GM18909 (cell line): ENCODE measurements at regions not wholly inside any gene's neighbourhood (a gene's known extent, or its start where the extent isn't known, plus 50 kb on each side); places are given as distances from the start of the nearest gene placed in this dataset.
"Not testable (repeated sequence)": the region's sequence is repeated elsewhere in the genome, so short reads cannot be mapped to it uniquely, and the experiment has no call there.

Source experiments
- ATAC-seq: cut with Tn5 transposase; IDR thresholded peaks from one replicate; pipeline ENCODE4 v1.9.1; 2021; ENCODE audit warnings: mild to moderate bottlenecking; ENCODE audit not compliant: unreplicated experiment, poor library complexity

GRCh38 chr11:67780056-67780455 is 105.6 kb upstream of the ALDH3B2 start:
- ATAC-seq: no peak

- not testable (repeated sequence) for ATAC-seq
Observed at GRCh38 chr11:67779189-67779875, 104.9 kb upstream of the ALDH3B2 start.

GRCh38 chr11:67776852-67777520 is 102.6 kb upstream of the ALDH3B2 start:
- ATAC-seq: no peak

- ATAC-seq: not testable (repeated sequence)
Observed at GRCh38 chr11:67774175-67774574, 99.8 kb upstream of the ALDH3B2 start.

GRCh38 chr11:67768001-67768730 is 93.7 kb upstream of the ALDH3B2 start:
- not testable (repeated sequence) for ATAC-seq

GRCh38 chr11:67761211-67761610 is 86.8 kb upstream of the ALDH3B2 start:
- ATAC-seq: not testable (repeated sequence)

GRCh38 chr11:67759321-67759720 is 84.9 kb upstream of the ALDH3B2 start:
- not testable (repeated sequence) for ATAC-seq

- not testable (repeated sequence) for ATAC-seq
Observed at GRCh38 chr11:67758467-67758866, 84.0 kb upstream of the ALDH3B2 start.

- ATAC-seq: not testable (repeated sequence)
Observed at GRCh38 chr11:67758009-67758408, 83.6 kb upstream of the ALDH3B2 start.

- ATAC-seq: not testable (repeated sequence)
Observed at GRCh38 chr11:67753820-67754219, 79.4 kb upstream of the ALDH3B2 start.

GRCh38 chr11:67745181-67745726 is 70.8 kb upstream of the ALDH3B2 start:
- ATAC-seq: no peak

GRCh38 chr11:67744231-67744630 is 69.8 kb upstream of the ALDH3B2 start:
- ATAC-seq: not testable (repeated sequence)

GRCh38 chr11:67738231-67738630 is 63.8 kb upstream of the ALDH3B2 start:
- not testable (repeated sequence) for ATAC-seq

GRCh38 chr11:67737562-67738080 is 63.2 kb upstream of the ALDH3B2 start:
- not testable (repeated sequence) for ATAC-seq

GRCh38 chr11:67732045-67732787 is 57.8 kb upstream of the ALDH3B2 start:
- ATAC-seq: no peak

- ATAC-seq: no peak
Observed at GRCh38 chr11:67731583-67731982, 57.2 kb upstream of the ALDH3B2 start.

- not testable (repeated sequence) for ATAC-seq
Observed at GRCh38 chr11:67728163-67728571, 53.7 kb upstream of the ALDH3B2 start.

GRCh38 chr11:67727066-67728040 is 52.9 kb upstream of the ALDH3B2 start:
- not testable (repeated sequence) for ATAC-seq
